Progenitor cell of endocrine pancreas (in vitro differentiated cells): ENCODE measurements at regions not wholly inside any gene's neighbourhood (a gene's known extent, or its start where the extent isn't known, plus 50 kb on each side); places are given as distances from the start of the nearest gene placed in this dataset.

Experiments used
- DNase-seq: peaks from one replicate; pipeline ENCODE4 v3.0.0; 2021; ENCODE audit warnings: low spot score; ENCODE audit not compliant: unreplicated experiment
- H3K27ac Mint-ChIP-seq: 2 replicates; pipeline ENCODE4 v1.8.0; 2021; ENCODE audit warnings: mild to moderate bottlenecking, moderate library complexity, mixed read lengths
- H3K27me3 Mint-ChIP-seq: 2 replicates; pipeline ENCODE4 v1.8.0; 2021; ENCODE audit warnings: mixed read lengths
- H3K36me3 Mint-ChIP-seq: 2 replicates; pipeline ENCODE4 v1.8.0; 2022; ENCODE audit warnings: mixed read lengths; ENCODE audit not compliant: insufficient read depth
- H3K4me1 Mint-ChIP-seq: 2 replicates; pipeline ENCODE4 v1.8.0; 2021; ENCODE audit warnings: low read depth, mixed read lengths
- H3K4me3 Mint-ChIP-seq: 2 replicates; pipeline ENCODE4 v1.8.0; 2021; ENCODE audit warnings: low read depth, mild to moderate bottlenecking, moderate library complexity, mixed read lengths
- H3K9me3 Mint-ChIP-seq: 2 replicates; pipeline ENCODE4 v1.8.0; 2021; ENCODE audit warnings: low read depth, mixed read lengths
- TF ChIP-seq, protein P1 (sequence below): fragments of 200-600 bp; sonication (generic); IDR thresholded peaks from one replicate; pipeline ENCODE4 v1.5.0; 2021; ENCODE audit warnings: antibody characterized with exemption, mild to moderate bottlenecking; ENCODE audit not compliant: unreplicated experiment

DNA sequence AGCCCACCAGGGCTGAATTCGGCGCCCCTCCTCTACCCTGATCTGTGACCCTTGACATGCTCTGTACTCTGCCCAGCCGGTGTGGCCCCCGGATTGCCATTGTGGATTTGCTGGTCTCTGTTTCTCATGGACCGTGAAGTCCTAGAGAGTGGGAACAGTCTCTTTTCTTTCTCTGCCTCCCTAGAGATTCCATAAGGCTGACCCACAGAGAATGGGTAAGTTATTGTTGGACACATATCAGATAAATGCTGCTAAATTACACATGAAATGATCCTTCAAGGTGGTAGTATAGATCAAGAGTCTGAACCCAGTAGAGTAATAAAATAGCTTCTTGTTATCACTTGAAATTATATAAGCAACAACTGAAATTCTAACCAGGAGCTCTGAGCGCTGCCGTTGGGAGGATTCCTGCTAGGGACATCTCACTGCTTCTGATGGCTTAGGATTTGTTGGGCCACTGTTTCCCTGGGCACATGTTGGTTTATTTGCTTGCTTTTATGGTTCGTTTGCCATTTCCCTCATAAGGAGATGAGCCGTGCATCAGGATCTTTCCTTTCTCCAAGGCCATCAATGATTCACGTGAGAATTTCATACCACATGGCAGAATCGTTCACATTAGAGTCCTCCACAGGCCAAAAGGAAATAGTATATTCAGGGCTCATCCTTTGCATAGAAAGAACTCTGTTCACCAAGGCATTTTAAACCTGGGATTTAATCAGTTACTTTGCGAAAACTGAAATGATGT, 111.9 kb downstream of the ZBTB18 start:
- Mint-ChIP-seq H3K27me3 (no peaks in the 10 kb centered on the region), H3K4me1 (peaks cover 2% of the 10 kb centered on the region), H3K9me3 (no peaks in the 10 kb centered on the region), H3K27ac (no peak overlapping the region), H3K36me3 (no peaks in the 10 kb centered on the region), H3K4me3 (no peak overlapping the region)
- no peak for DNase-seq
- TF ChIP-seq, protein P1, sequence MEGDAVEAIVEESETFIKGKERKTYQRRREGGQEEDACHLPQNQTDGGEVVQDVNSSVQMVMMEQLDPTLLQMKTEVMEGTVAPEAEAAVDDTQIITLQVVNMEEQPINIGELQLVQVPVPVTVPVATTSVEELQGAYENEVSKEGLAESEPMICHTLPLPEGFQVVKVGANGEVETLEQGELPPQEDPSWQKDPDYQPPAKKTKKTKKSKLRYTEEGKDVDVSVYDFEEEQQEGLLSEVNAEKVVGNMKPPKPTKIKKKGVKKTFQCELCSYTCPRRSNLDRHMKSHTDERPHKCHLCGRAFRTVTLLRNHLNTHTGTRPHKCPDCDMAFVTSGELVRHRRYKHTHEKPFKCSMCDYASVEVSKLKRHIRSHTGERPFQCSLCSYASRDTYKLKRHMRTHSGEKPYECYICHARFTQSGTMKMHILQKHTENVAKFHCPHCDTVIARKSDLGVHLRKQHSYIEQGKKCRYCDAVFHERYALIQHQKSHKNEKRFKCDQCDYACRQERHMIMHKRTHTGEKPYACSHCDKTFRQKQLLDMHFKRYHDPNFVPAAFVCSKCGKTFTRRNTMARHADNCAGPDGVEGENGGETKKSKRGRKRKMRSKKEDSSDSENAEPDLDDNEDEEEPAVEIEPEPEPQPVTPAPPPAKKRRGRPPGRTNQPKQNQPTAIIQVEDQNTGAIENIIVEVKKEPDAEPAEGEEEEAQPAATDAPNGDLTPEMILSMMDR: no peak

- H3K27me3 Mint-ChIP-seq: no peaks in the 10 kb centered on the region
- no peaks in the 10 kb centered on the region for H3K36me3 Mint-ChIP-seq
- peaks cover 2% of the 10 kb centered on the region for H3K4me1 Mint-ChIP-seq
- no peaks in the 10 kb centered on the region for H3K9me3 Mint-ChIP-seq
- H3K4me3 Mint-ChIP-seq: no peak overlapping the region
- DNase-seq: no peak
- H3K27ac Mint-ChIP-seq: no peak overlapping the region
- TF ChIP-seq, protein P1: no peak
Observed at GRCh38 chr1:244163861-244164510, 112.9 kb downstream of the ZBTB18 start.

DNA sequence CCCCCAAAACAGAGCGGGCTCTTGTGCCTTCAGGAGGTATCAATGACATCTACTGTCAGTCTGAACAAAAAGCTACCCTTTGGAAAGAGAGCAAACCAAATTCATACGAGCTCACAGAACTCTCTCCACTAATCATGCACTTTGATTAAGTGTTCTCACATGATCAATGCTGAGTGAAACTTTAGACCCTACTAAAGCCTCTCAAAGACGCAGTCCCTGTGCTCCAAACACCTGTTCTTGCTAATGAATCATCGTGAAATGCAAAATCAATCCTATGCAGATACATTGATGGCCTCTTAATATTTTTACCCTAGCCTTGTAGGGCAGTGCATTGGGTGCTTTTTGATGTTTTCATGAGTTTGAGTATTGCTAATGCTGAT, 113.4 kb downstream of the ZBTB18 start:
- Mint-ChIP-seq H3K27ac (no peak overlapping the region), H3K4me3 (no peak overlapping the region), H3K4me1 (peaks cover 2% of the 10 kb centered on the region), H3K27me3 (no peaks in the 10 kb centered on the region), H3K9me3 (no peaks in the 10 kb centered on the region), H3K36me3 (no peaks in the 10 kb centered on the region)
- DNase-seq: no peak
- TF ChIP-seq, protein P1: no peak

- Mint-ChIP-seq H3K36me3 (no peaks in the 10 kb centered on the region), H3K27me3 (no peaks in the 10 kb centered on the region), H3K4me1 (peaks cover 2% of the 10 kb centered on the region), H3K9me3 (no peaks in the 10 kb centered on the region), H3K27ac (no peak overlapping the region), H3K4me3 (no peak overlapping the region)
- TF ChIP-seq, protein P1: no peak
- DNase-seq: no peak
Observed at GRCh38 chr1:244165021-244165420, 113.9 kb downstream of the ZBTB18 start.

- H3K9me3 Mint-ChIP-seq: no peaks in the 10 kb centered on the region
- no peak for DNase-seq
- no peak overlapping the region for H3K27ac Mint-ChIP-seq
- H3K36me3 Mint-ChIP-seq: no peaks in the 10 kb centered on the region
- no peaks in the 10 kb centered on the region for H3K27me3 Mint-ChIP-seq
- TF ChIP-seq, protein P1: no peak
- H3K4me1 Mint-ChIP-seq: peaks cover 2% of the 10 kb centered on the region
- no peak overlapping the region for H3K4me3 Mint-ChIP-seq
Observed at GRCh38 chr1:244165701-244166100, 114.6 kb downstream of the ZBTB18 start.
